Mucosa of descending colon (tissue), 3 donors: ENCODE measurements at regions not wholly inside any gene's neighbourhood (a gene's known extent, or its start where the extent isn't known, plus 50 kb on each side); places are given as distances from the start of the nearest gene placed in this dataset.

Experiments
- ATAC-seq: fragments of 200-7000 bp; cut with Tn5 transposase; one replicate; pipeline ENCODE4 v1.9.1; 2020; ENCODE audit warnings: mild to moderate bottlenecking, moderate library complexity
- DNase-seq, 3 donors: peaks; one replicate each; pipeline ENCODE4 v3.0.0-alpha.2; 2020
- H3K36me3 ChIP-seq: fragments of 200-600 bp; one replicate; pipeline ENCODE4 v1.8.0; 2021; ENCODE audit warnings: low read depth, mild to moderate bottlenecking
- H3K4me1 ChIP-seq: fragments of 200-600 bp; one replicate; pipeline ENCODE4 v1.8.0; 2021; ENCODE audit warnings: low read depth, mild to moderate bottlenecking
- H3K4me3 ChIP-seq: fragments of 200-600 bp; one replicate; pipeline ENCODE4 v1.8.0; 2021; ENCODE audit warnings: mild to moderate bottlenecking
- H3K9me3 ChIP-seq: fragments of 200-600 bp; one replicate; pipeline ENCODE4 v1.8.0; 2021; ENCODE audit warnings: mild to moderate bottlenecking
- intact Hi-C, 2 donors: fragments of 100-400 bp; cut with DNase I in 1 of 2; cut with micrococcal nuclease in 1 of 2; formaldehyde crosslinking; loops; one replicate each; pipeline versions ENCODE4 v1.11.0 to v1.11.1; 2022; cut with DNase I, micrococcal nuclease
- TF ChIP-seq, protein P1 (sequence below): fragments of 200-600 bp; IDR thresholded peaks from one replicate; pipeline ENCODE4 v1.8.0; 2022; ENCODE audit warnings: antibody characterized with exemption, mild to moderate bottlenecking
- donor health status: DM: no; HTN: no; CAD: no; lungs with moderate emphysema.
- donor health status: DM: no; HTN: no; CAD: no.
- donor health status: DM: no; HTN: yes; CAD: no.

DNA sequence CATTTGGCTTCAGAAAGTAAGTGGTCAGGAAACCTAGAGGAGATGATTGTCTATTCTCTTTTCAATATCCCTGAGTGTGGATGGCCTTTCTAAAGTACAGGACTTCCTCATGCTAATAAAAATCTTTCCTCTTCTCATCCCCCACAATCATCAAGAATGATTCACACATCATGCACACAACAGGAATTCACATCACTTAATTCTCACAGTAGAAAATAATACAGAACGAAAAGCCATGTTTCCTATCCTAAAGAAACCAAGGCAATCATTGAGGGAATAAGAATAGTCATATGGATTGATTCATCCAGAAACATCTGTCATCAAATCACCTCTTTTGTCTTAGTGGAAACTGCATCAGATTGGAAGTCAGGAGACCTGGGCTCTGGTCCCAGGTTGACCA is 203.1 kb upstream of the PIK3R1 start:
- Histone ChIP-seq H3K4me3 (no peak overlapping the region), H3K4me1 (no peaks in the 10 kb centered on the region), H3K36me3 (no peaks in the 10 kb centered on the region), H3K9me3 (no peaks in the 10 kb centered on the region)
- TF ChIP-seq, protein P1, sequence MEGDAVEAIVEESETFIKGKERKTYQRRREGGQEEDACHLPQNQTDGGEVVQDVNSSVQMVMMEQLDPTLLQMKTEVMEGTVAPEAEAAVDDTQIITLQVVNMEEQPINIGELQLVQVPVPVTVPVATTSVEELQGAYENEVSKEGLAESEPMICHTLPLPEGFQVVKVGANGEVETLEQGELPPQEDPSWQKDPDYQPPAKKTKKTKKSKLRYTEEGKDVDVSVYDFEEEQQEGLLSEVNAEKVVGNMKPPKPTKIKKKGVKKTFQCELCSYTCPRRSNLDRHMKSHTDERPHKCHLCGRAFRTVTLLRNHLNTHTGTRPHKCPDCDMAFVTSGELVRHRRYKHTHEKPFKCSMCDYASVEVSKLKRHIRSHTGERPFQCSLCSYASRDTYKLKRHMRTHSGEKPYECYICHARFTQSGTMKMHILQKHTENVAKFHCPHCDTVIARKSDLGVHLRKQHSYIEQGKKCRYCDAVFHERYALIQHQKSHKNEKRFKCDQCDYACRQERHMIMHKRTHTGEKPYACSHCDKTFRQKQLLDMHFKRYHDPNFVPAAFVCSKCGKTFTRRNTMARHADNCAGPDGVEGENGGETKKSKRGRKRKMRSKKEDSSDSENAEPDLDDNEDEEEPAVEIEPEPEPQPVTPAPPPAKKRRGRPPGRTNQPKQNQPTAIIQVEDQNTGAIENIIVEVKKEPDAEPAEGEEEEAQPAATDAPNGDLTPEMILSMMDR, result no peak
- DNase-seq, result no peak
- intact Hi-C loops, result no loop called here
- no peak for ATAC-seq

DNA sequence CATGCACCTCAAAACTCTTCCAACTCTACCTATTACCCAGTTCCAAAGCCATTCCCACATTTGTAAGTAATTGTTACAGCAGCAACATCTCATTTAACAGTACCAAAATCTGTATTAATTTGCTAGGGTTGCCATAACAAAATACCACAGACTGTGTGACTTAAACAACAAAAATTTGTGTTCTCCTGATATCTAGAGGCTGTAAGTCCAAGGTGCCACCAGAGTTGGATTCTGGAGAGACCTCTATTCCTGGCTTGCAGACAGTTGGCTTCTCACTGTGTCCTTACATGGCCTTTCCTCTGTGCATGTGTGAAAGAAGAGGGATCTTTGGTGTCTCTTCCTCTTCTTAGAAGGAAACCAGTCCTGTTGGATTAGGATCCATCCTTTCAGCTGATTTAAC is 203.8 kb upstream of the PIK3R1 start:
- DNase-seq, result no peak
- H3K9me3 ChIP-seq, result no peaks in the 10 kb centered on the region

DNA sequence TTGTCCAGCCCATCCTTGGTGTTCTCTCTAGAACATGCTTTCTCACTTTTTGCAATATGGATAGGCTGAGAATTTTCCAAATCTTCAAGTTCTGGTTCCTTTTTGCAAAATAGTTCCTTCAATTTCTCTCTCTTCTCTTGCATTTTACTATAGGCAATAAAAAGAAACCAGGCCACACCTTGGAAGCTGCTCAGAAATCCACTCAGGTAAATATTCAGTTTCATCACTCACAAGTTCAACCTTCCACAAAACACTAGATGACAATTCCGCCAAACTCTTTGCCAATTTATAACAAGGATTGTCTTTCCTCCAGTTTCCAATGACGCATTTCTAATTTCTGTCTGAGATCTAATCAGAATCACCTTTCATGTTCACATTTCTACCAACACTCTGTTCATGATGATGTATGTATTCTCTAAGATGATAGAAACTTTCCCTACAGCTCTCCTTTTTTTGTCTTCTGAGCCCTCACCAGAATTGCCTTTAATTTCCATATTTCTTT is 204.2 kb upstream of the PIK3R1 start:
- no peaks in the 10 kb centered on the region for H3K4me1 ChIP-seq
- H3K9me3 ChIP-seq, result no peaks in the 10 kb centered on the region
- DNase-seq, result no peak
- ATAC-seq, result peak; percentile 63
- H3K4me3 ChIP-seq, result no peak overlapping the region
- no peaks in the 10 kb centered on the region for H3K36me3 ChIP-seq
- intact Hi-C loops, result no loop called here
- TF ChIP-seq, protein P1, result no peak

More for the DNA sequence above, 203.8 kb upstream of the PIK3R1 start:
- H3K4me1 ChIP-seq, result no peaks in the 10 kb centered on the region
- TF ChIP-seq, protein P1, result no peak
- H3K4me3 ChIP-seq, result no peak overlapping the region
- no peaks in the 10 kb centered on the region for H3K36me3 ChIP-seq
- no peak for ATAC-seq
- intact Hi-C loops, result no loop called here

DNA sequence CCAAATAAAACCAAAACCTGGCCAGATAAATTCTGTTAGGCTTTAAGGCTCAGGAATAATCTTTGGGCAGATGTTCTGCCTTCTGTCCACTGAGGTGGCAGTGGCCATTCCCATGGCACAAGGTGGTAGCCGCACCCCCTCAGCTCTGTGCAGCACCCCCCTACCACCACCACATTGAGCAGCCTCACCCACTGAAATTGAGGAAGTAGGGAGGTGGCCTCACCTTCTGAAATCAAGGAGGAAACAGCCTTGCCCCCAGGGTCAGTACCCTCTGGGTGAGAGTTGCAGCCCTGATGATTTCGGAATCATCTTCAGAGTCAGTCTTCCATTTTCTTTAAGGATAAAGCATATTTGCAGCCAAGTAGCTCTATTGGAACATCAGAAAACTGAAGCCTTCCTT is 204.8 kb upstream of the PIK3R1 start:
- H3K9me3 ChIP-seq, result no peaks in the 10 kb centered on the region
- intact Hi-C loops, result no loop called here
- peak; percentile 60 for ATAC-seq
- H3K36me3 ChIP-seq, result no peaks in the 10 kb centered on the region
- no peak for DNase-seq
- TF ChIP-seq, protein P1, result no peak
- no peaks in the 10 kb centered on the region for H3K4me1 ChIP-seq
- no peak overlapping the region for H3K4me3 ChIP-seq

DNA sequence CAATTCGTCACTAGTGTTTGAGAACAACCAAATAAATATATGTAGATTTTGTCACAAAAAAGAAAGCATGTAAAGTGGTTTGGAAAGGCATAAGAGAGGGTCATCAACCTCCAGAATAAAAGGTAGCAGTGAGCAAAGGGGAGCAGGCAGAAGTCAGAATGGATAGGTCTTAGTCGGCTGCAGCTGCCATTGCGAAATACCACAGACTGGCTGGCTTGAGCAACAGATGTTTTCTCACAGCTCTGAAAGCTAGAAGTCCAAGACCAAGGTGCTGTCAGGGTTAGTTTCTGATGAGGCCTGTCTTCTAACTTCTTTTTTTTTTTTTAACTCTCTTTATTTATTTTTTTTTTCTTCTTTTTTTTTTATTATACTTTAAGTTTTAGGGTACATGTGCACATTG is 208.1 kb upstream of the PIK3R1 start:
- TF ChIP-seq, protein P1, result no peak
- no peaks in the 10 kb centered on the region for H3K4me1 ChIP-seq
- H3K4me3 ChIP-seq, result no peak overlapping the region
- intact Hi-C loops, result no loop called here
- H3K9me3 ChIP-seq, result no peaks in the 10 kb centered on the region
- ATAC-seq (no peak), DNase-seq (no peak)
- no peaks in the 10 kb centered on the region for H3K36me3 ChIP-seq

DNA sequence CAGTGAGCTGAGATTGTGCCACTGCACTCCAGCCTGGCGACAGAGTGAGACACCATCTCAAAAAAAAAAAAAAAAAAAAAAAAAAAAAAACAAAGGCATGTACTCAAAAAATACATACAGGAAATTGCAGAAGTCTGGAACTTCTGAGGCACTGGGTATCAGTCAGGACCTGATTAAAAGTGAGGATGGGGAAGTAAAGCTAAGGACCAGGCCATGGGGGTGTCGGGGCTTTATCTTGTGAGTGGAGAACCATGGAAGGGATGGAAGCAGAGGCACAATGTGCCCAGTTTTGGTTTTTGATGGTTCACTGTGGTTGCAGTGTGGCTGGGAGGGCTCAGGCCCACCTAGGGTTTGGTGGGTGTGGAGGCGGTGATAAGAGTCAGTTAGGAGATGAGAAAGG is 212.7 kb upstream of the PIK3R1 start:
- no peak overlapping the region for H3K4me3 ChIP-seq
- H3K36me3 ChIP-seq, result no peaks in the 10 kb centered on the region
- TF ChIP-seq, protein P1, result no peak
- H3K4me1 ChIP-seq, result peaks cover 4% of the 10 kb centered on the region
- intact Hi-C loops, result no loop called here
- ATAC-seq, result no peak
- H3K9me3 ChIP-seq, result no peaks in the 10 kb centered on the region
- DNase-seq, result no peak
